ENCODE measurements at regions not wholly inside any gene's neighbourhood (a gene's known extent, or its start where the extent isn't known, plus 50 kb on each side); places are given as distances from the start of the nearest gene placed in this dataset.

DNA sequence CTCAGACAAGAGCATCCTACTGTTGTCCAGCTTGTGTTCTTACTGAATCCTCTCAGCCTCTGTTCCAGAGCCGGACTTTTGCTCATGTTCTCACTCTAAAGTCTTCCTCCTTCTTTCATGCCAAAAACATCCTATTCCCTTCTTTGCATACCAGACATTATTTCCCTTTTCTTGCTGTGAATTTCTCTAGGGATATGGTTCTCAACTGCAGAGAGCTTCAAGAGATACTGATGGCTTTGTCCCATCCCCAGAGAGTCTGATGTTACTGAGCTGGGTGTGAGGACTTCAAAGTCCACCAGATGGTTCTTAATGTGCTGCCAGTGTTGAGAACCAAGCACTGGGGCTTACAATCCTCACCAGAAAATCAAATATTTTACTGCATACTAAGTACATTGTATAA lies 98.6 kb upstream of the FER start:
- TF ChIP-seq, protein P1, sequence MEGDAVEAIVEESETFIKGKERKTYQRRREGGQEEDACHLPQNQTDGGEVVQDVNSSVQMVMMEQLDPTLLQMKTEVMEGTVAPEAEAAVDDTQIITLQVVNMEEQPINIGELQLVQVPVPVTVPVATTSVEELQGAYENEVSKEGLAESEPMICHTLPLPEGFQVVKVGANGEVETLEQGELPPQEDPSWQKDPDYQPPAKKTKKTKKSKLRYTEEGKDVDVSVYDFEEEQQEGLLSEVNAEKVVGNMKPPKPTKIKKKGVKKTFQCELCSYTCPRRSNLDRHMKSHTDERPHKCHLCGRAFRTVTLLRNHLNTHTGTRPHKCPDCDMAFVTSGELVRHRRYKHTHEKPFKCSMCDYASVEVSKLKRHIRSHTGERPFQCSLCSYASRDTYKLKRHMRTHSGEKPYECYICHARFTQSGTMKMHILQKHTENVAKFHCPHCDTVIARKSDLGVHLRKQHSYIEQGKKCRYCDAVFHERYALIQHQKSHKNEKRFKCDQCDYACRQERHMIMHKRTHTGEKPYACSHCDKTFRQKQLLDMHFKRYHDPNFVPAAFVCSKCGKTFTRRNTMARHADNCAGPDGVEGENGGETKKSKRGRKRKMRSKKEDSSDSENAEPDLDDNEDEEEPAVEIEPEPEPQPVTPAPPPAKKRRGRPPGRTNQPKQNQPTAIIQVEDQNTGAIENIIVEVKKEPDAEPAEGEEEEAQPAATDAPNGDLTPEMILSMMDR (IDR thresholded peaks at IDR 0.05) = no peak
- ATAC-seq (ENCODE audit: low FRiP score) (no peak), DNase-seq (ENCODE audit: low spot score) (no peak)

- DNase-seq (ENCODE audit: low spot score) = no peak
- TF ChIP-seq, protein P1 (IDR thresholded peaks at IDR 0.05) = no peak
- ATAC-seq (ENCODE audit: low FRiP score) = peak; percentile 85
These were observed 105.4 kb upstream of the FER start for GRCh38 chr5:108642170-108642906.

- DNase-seq (ENCODE audit: low spot score) (no peak), ATAC-seq (ENCODE audit: low FRiP score) (no peak)
- TF ChIP-seq, protein P1 (IDR thresholded peaks at IDR 0.05) = no peak
These were observed 106.1 kb upstream of the FER start for GRCh38 chr5:108641596-108641995.

DNA sequence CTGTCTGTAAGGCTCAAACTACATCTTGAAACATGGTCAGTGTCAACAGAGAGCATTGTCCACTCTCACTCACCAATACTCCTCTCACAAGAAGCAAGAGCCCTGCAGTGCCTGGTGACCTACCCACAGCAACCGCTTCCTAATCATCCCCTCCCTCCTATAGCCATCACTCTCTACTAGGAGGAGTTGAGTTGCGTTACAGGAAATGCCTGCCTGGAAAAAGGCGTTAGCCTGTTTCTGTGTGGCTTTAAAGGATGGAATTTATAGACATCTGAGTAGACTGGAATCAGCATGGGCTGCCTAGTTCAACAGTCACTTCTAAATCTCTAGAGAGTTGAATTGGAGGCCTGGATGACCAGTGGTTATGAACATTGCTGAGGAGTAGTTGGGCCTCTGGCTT lies 108.3 kb upstream of the FER start:
- TF ChIP-seq, protein P1 (IDR thresholded peaks at IDR 0.05) = no peak
- ATAC-seq (ENCODE audit: low FRiP score) (no peak), DNase-seq (ENCODE audit: low spot score) (no peak)

GRCh38 chr5:108638021-108638420 lies 109.7 kb upstream of the FER start:
- TF ChIP-seq, protein P1 (IDR thresholded peaks at IDR 0.05) = no peak
- no peak for ATAC-seq (ENCODE audit: low FRiP score)
- DNase-seq (ENCODE audit: low spot score) = no peak

GRCh38 chr5:108637134-108637533 lies 110.6 kb upstream of the FER start:
- TF ChIP-seq, protein P1 (IDR thresholded peaks at IDR 0.05) = no peak
- ATAC-seq (ENCODE audit: low FRiP score) (no peak), DNase-seq (ENCODE audit: low spot score) (no peak)

GRCh38 chr5:108636135-108636853 lies 111.4 kb upstream of the FER start:
- DNase-seq (ENCODE audit: low spot score) = no peak
- ATAC-seq (ENCODE audit: low FRiP score) = no peak
- TF ChIP-seq, protein P1 (IDR thresholded peaks at IDR 0.05) = no peak
